ENCODE measurements at regions not wholly inside any gene's neighbourhood (a gene's known extent, or its start where the extent isn't known, plus 50 kb on each side); places are given as distances from the start of the nearest gene placed in this dataset.
A peak's percentile ranks its signal among the peaks of the same experiment; 100 is the strongest.

GRCh38 chr2:133884739-133885381 lies 316.6 kb upstream of the NCKAP5 start:
- TF ChIP-seq, protein P1, sequence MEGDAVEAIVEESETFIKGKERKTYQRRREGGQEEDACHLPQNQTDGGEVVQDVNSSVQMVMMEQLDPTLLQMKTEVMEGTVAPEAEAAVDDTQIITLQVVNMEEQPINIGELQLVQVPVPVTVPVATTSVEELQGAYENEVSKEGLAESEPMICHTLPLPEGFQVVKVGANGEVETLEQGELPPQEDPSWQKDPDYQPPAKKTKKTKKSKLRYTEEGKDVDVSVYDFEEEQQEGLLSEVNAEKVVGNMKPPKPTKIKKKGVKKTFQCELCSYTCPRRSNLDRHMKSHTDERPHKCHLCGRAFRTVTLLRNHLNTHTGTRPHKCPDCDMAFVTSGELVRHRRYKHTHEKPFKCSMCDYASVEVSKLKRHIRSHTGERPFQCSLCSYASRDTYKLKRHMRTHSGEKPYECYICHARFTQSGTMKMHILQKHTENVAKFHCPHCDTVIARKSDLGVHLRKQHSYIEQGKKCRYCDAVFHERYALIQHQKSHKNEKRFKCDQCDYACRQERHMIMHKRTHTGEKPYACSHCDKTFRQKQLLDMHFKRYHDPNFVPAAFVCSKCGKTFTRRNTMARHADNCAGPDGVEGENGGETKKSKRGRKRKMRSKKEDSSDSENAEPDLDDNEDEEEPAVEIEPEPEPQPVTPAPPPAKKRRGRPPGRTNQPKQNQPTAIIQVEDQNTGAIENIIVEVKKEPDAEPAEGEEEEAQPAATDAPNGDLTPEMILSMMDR (IDR thresholded peaks at IDR 0.05): peak; percentile 41; the same call in 1 of the 2 replicates

DNA sequence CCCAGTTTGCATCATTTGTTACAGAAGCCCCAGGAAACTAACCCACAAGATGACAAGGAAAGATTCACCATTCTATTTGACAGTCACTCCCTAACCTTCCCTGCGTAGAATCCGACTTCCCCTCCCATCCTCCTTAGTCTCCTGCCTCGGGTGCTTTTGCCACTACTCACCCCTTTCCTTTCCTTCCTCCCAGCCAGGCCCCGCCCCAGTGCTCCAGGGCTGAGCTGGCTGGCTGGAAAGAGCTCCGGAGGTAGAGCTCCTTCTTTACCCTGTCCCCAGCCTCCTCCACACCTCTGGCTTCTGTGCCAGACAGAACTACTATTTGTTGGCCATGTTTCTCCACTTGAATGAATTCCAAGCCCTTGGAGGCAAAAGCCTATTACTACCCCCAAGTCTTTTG lies 317.6 kb upstream of the NCKAP5 start:
- TF ChIP-seq, protein P1 (IDR thresholded peaks at IDR 0.05): no peak

GRCh38 chr2:133886735-133887675 lies 318.7 kb upstream of the NCKAP5 start:
- TF ChIP-seq, protein P1 (IDR thresholded peaks at IDR 0.05): peak; percentile 62

- TF ChIP-seq, protein P1 (IDR thresholded peaks at IDR 0.05): no peak
Observed at GRCh38 chr2:133887676-133888040, 319.4 kb upstream of the NCKAP5 start.

DNA sequence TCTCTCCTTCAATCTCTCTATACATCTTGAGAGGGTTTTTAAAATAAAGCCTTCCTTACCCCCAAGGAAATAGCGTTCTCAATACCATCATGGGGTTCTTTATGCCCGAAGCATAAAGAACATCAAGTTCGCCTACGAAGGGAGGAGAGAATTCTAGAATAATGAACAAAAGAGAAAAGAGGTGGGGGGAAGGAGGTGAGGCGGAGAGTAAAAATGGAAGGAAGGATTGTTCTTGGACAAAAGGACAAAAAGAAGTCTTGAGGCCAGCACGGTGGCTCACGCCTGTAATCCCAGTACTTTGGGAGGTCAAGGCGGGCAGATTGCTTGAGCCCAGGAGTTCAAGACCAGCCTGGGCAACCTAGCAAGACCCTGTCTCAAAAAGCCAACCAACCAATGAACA lies 319.8 kb upstream of the NCKAP5 start:
- TF ChIP-seq, protein P1 (IDR thresholded peaks at IDR 0.05): no peak

DNA sequence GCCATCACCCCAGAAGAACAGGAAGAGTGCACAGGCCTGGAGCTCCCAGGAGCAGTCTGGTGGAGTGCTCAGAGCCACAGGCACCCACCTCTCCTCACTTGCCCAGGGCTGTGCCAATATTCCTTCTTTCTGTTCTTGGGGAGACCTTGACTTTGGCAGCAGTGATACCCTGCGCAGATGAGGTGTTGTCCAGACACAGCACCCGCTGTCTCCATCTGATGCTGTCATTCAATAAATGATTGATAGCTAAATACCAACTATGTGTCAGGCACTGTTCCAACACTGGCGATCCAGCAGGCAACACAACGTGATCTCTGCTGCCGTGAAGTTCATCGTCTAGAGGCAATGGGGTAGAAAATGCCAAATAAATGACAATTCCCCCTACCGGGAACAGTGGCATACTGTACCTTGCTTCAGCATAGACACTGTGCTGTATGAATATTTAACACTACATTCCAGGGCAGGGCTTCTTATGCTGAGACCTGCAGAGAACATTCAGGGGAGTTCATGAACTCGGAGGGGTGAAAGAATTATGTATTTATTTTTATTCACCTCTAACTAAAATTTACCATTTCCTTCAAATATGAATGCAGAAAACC lies 320.5 kb upstream of the NCKAP5 start:
- TF ChIP-seq, protein P1 (IDR thresholded peaks at IDR 0.05): no peak

DNA sequence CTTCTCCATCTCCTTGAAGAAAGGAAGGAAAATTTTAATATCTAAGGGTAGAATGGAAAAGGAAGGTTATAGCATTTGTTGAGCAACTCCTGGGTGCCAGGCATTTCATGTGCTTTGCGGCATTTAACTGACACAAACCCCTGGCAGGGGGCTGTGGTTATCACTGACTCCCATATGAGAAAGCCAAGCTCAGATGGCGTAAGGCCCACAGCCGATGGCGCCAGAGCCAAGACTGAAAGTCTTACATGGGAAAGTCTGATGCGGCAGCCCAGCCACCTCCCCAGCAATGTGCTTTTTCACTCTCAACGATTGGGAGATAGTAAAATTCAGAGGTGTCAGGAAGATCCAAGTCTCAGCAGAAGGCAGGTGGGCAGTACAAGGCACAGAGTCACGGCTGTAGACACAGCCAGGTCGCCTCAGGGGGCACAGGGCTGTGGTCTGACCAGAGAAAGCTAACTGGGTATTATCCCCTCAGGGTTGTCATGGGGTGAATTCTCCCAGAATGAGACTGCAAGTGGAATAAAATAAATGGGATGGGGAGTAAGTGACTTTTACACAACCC lies 324.2 kb upstream of the NCKAP5 start:
- TF ChIP-seq, protein P1 (IDR thresholded peaks at IDR 0.05): no peak
